Muscle of arm (tissue), 1 donor: ENCODE measurements at regions not wholly inside any gene's neighbourhood (a gene's known extent, or its start where the extent isn't known, plus 50 kb on each side); places are given as distances from the start of the nearest gene placed in this dataset.
"Not testable (repeated sequence)": the region's sequence is repeated elsewhere in the genome, so short reads cannot be mapped to it uniquely, and the experiment has no call there.

ENCODE experiments used
- DNase-seq: peaks from one replicate; pipeline ENCODE4 v3.0.0-alpha.2; 2013

GRCh38 chr1:55542901-55543504, 327.8 kb upstream of the USP24 start:
- DNase-seq: no peak

GRCh38 chr1:55541296-55541695, 326.1 kb upstream of the USP24 start:
- no peak for DNase-seq

- DNase-seq: no peak
Measured at GRCh38 chr1:55539652-55540512, 324.7 kb upstream of the USP24 start.

GRCh38 chr1:55538428-55538827, 323.3 kb upstream of the USP24 start:
- DNase-seq: no peak

GRCh38 chr1:55536545-55536865, 321.3 kb upstream of the USP24 start:
- no peak for DNase-seq

GRCh38 chr1:55535724-55536544, 320.8 kb upstream of the USP24 start:
- no peak for DNase-seq

GRCh38 chr1:55534565-55535121, 319.5 kb upstream of the USP24 start:
- DNase-seq: no peak

GRCh38 chr1:55531644-55532043, 316.5 kb upstream of the USP24 start:
- DNase-seq: no peak

GRCh38 chr1:55530749-55531478, 315.8 kb upstream of the USP24 start:
- DNase-seq: no peak

- no peak for DNase-seq
Measured at GRCh38 chr1:55529017-55529416, 313.9 kb upstream of the USP24 start.

GRCh38 chr1:55527831-55528230, 312.7 kb upstream of the USP24 start:
- DNase-seq: no peak

GRCh38 chr1:55526716-55527115, 311.6 kb upstream of the USP24 start:
- DNase-seq: no peak

GRCh38 chr1:55524006-55524405, 308.8 kb upstream of the USP24 start:
- DNase-seq: no peak

- no peak for DNase-seq
Measured at GRCh38 chr1:55522982-55523381, 307.8 kb upstream of the USP24 start.

GRCh38 chr1:55522353-55522903, 307.3 kb upstream of the USP24 start:
- no peak for DNase-seq

- no peak for DNase-seq
Measured at GRCh38 chr1:55520861-55521260, 305.7 kb upstream of the USP24 start.

- no peak for DNase-seq
Measured at GRCh38 chr1:55519937-55520683, 304.9 kb upstream of the USP24 start.

- no peak for DNase-seq
Measured at GRCh38 chr1:55519276-55519675, 304.1 kb upstream of the USP24 start.

GRCh38 chr1:55517036-55517435, 301.9 kb upstream of the USP24 start:
- no peak for DNase-seq

- DNase-seq: not testable (repeated sequence)
Measured at GRCh38 chr1:55514571-55514970, 299.4 kb upstream of the USP24 start.

- peak; percentile 25 for DNase-seq
Measured at GRCh38 chr1:55512466-55512865, 297.3 kb upstream of the USP24 start.
